ENCODE measurements at regions not wholly inside any gene's neighbourhood (a gene's known extent, or its start where the extent isn't known, plus 50 kb on each side); places are given as distances from the start of the nearest gene placed in this dataset.

- no peaks in the 10 kb centered on the region for H3K27me3 ChIP-seq (ENCODE audit: control insufficient read depth, insufficient read depth, low read length)
- no peak overlapping the region for H3K4me3 ChIP-seq (ENCODE audit: low read depth in 2 of 2, low read length in 2 of 2)
- intact Hi-C loops (cut with micrococcal nuclease; ENCODE audit: unreplicated experiment): no loop called here
- no TSS peak for BruUV-seq (replicated peaks)
- no peak for TF ChIP-seq REST (IDR thresholded peaks at IDR 0.05; ENCODE audit: insufficient read depth in 1 of 2, low read depth in 2 of 2, low read length in 1 of 2)
- ATAC-seq (no peak), DNase-seq (ENCODE audit: low read depth, low spot score) (no peak)
- ChIA-PET POLR2A (no interaction called here), CTCF (no interaction called here)
- no peak overlapping the region for H3K27ac ChIP-seq (ENCODE audit: low read length)
- H3K36me3 ChIP-seq (ENCODE audit: control insufficient read depth, insufficient read depth, low read length): no peaks in the 10 kb centered on the region
- H3K4me1 ChIP-seq (ENCODE audit: control insufficient read depth, insufficient read depth, low read length): no peaks in the 10 kb centered on the region
- in situ Hi-C loops (cut with HindIII; ENCODE audit: low pct_unique_long_range_greater_than_20kb, low sequenced_read_pairs): no loop called here
- H3K9me3 ChIP-seq (ENCODE audit: control insufficient read depth, insufficient read depth, low read depth, low read length): no peaks in the 10 kb centered on the region
Observed at GRCh38 chr13:22369840-22370239, 699.0 kb downstream of the FGF9 start.

GRCh38 chr13:22372261-22372660 is 701.4 kb downstream of the FGF9 start:
- DNase-seq (ENCODE audit: low read depth, low spot score): no peak
- intact Hi-C loops (cut with micrococcal nuclease; ENCODE audit: unreplicated experiment): no loop called here
- H3K36me3 ChIP-seq (ENCODE audit: control insufficient read depth, insufficient read depth, low read length): no peaks in the 10 kb centered on the region
- H3K4me3 ChIP-seq (ENCODE audit: low read depth in 2 of 2, low read length in 2 of 2): no peak overlapping the region
- H3K9me3 ChIP-seq (ENCODE audit: control insufficient read depth, insufficient read depth, low read depth, low read length): no peaks in the 10 kb centered on the region
- TF ChIP-seq REST (IDR thresholded peaks at IDR 0.05; ENCODE audit: insufficient read depth in 1 of 2, low read depth in 2 of 2, low read length in 1 of 2): no peak
- TF ChIP-seq TCF7L2 (IDR thresholded peaks at IDR 0.05; ENCODE audit: low read depth, low read length): no peak
- TF ChIP-seq SIN3A (IDR thresholded peaks at IDR 0.05; ENCODE audit: borderline replicate concordance, insufficient read depth, low read depth, low read length): no peak
- TF ChIP-seq, protein P1, sequence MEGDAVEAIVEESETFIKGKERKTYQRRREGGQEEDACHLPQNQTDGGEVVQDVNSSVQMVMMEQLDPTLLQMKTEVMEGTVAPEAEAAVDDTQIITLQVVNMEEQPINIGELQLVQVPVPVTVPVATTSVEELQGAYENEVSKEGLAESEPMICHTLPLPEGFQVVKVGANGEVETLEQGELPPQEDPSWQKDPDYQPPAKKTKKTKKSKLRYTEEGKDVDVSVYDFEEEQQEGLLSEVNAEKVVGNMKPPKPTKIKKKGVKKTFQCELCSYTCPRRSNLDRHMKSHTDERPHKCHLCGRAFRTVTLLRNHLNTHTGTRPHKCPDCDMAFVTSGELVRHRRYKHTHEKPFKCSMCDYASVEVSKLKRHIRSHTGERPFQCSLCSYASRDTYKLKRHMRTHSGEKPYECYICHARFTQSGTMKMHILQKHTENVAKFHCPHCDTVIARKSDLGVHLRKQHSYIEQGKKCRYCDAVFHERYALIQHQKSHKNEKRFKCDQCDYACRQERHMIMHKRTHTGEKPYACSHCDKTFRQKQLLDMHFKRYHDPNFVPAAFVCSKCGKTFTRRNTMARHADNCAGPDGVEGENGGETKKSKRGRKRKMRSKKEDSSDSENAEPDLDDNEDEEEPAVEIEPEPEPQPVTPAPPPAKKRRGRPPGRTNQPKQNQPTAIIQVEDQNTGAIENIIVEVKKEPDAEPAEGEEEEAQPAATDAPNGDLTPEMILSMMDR (IDR thresholded peaks at IDR 0.05): no peak
- TF ChIP-seq POLR2AphosphoS5 (IDR thresholded peaks at IDR 0.05; ENCODE audit: low read depth, low read length): no peak
- no peaks in the 10 kb centered on the region for H3K27me3 ChIP-seq (ENCODE audit: control insufficient read depth, insufficient read depth, low read length)
- in situ Hi-C loops (cut with HindIII; ENCODE audit: low pct_unique_long_range_greater_than_20kb, low sequenced_read_pairs): no loop called here
- no peaks in the 10 kb centered on the region for H3K4me1 ChIP-seq (ENCODE audit: control insufficient read depth, insufficient read depth, low read length)
- POLR2A ChIA-PET: no interaction called here
- BruUV-seq (replicated peaks): no TSS peak
- H3K27ac ChIP-seq (ENCODE audit: low read length): no peak overlapping the region
- CTCF ChIA-PET: no interaction called here
- no peak for ATAC-seq
